Subcutaneous abdominal adipose tissue (tissue), 5 donors: ENCODE measurements at regions not wholly inside any gene's neighbourhood (a gene's known extent, or its start where the extent isn't known, plus 50 kb on each side); places are given as distances from the start of the nearest gene placed in this dataset.

Experiments
- H3K27ac ChIP-seq: one replicate; pipeline ENCODE4 v1.7.0; 2013; ENCODE audit warnings: low read depth, mild to moderate bottlenecking, inconsistent platforms, low read length, moderate library complexity
- H3K27me3 ChIP-seq, 5 donors: one replicate each; pipeline ENCODE4 v1.7.0; 2013; ENCODE audit warnings: low read length in 5 of 5, inconsistent platforms in 1 of 5; ENCODE audit not compliant: control insufficient read depth in 5 of 5, insufficient read depth in 4 of 5
- H3K36me3 ChIP-seq, 5 donors: one replicate each; pipeline ENCODE4 v1.7.0; 2013; ENCODE audit warnings: low read length in 5 of 5; ENCODE audit not compliant: control insufficient read depth in 5 of 5, insufficient read depth in 5 of 5
- H3K4me1 ChIP-seq, 5 donors: one replicate each; pipeline ENCODE4 v1.7.0; 2013; ENCODE audit warnings: low read length in 5 of 5, mild to moderate bottlenecking in 3 of 5, moderate library complexity in 1 of 5; ENCODE audit not compliant: control insufficient read depth in 5 of 5, insufficient read depth in 5 of 5
- H3K4me3 ChIP-seq, 5 donors: one replicate each; pipeline ENCODE4 v1.7.0; 2013; ENCODE audit warnings: low read length in 5 of 5, low read depth in 1 of 5
- H3K9ac ChIP-seq, 5 donors: one replicate each; pipeline ENCODE4 v1.7.0; 2013; ENCODE audit warnings: low read length in 5 of 5, mild to moderate bottlenecking in 4 of 5, moderate library complexity in 3 of 5
- H3K9me3 ChIP-seq, 5 donors: one replicate each; pipeline ENCODE4 v1.7.0; 2013; ENCODE audit warnings: low read length in 5 of 5; ENCODE audit not compliant: control insufficient read depth in 5 of 5
- donor health status: healthy.
- donor health status: healthy.
- donor health status: healthy.
- donor health status: healthy.
- donor health status: healthy.

- Histone ChIP-seq H3K4me1 (peaks cover 0 to 6% (median 0%) of the 10 kb centered on the region in 5 donors), H3K9me3 (no peaks in the 10 kb centered on the region), H3K27me3 (peaks cover 0 to 10% (median 8%) of the 10 kb centered on the region in 5 donors), H3K9ac (no peak overlapping the region), H3K36me3 (no peaks in the 10 kb centered on the region), H3K4me3 (no peak overlapping the region), H3K27ac (no peak overlapping the region)
Observed at GRCh38 chr2:177036747-177037146, 175.8 kb upstream of the HNRNPA3 start.

GRCh38 chr2:177037569-177037968 lies 175.0 kb upstream of the HNRNPA3 start:
- H3K9me3 ChIP-seq: no peaks in the 10 kb centered on the region
- no peak overlapping the region for H3K4me3 ChIP-seq
- no peaks in the 10 kb centered on the region for H3K36me3 ChIP-seq
- H3K9ac ChIP-seq: no peak overlapping the region
- H3K4me1 ChIP-seq: peaks cover 0 to 6% (median 0%) of the 10 kb centered on the region in 5 donors
- H3K27me3 ChIP-seq: peaks cover 0 to 10% (median 8%) of the 10 kb centered on the region in 5 donors
- no peak overlapping the region for H3K27ac ChIP-seq

GRCh38 chr2:177038787-177039484 lies 173.7 kb upstream of the HNRNPA3 start:
- Histone ChIP-seq H3K9ac (no peak overlapping the region), H3K27me3 (peaks cover 0 to 10% (median 8%) of the 10 kb centered on the region in 5 donors), H3K27ac (no peak overlapping the region), H3K9me3 (no peaks in the 10 kb centered on the region), H3K4me3 (no peak overlapping the region), H3K36me3 (no peaks in the 10 kb centered on the region), H3K4me1 (peaks cover 0 to 6% (median 0%) of the 10 kb centered on the region in 5 donors)

DNA sequence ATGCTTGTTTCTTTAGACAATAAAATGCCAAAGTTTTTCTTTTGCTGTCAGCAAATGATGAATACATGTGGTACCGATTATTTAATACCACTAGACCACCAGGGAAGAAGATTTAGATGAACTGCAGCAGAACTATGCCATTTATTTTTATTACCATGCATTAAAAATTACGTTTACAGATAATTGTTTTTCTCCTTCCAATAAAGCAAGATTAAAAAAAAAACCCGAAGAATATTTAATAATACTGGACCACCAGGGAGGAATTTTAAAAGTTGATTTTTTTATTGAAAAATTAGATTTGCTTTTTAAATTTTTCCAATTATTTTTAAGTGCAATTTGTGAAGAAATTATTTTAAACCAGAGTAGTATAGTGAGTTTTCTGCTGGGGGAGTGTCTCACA lies 170.3 kb upstream of the HNRNPA3 start:
- Histone ChIP-seq H3K4me1 (peaks cover 0 to 6% (median 0%) of the 10 kb centered on the region in 5 donors), H3K27me3 (peaks cover 0 to 10% (median 6%) of the 10 kb centered on the region in 5 donors), H3K9ac (no peak overlapping the region), H3K27ac (no peak overlapping the region), H3K36me3 (no peaks in the 10 kb centered on the region), H3K9me3 (no peaks in the 10 kb centered on the region), H3K4me3 (no peak overlapping the region)

- Histone ChIP-seq H3K4me3 (no peak overlapping the region), H3K36me3 (no peaks in the 10 kb centered on the region), H3K4me1 (no peaks in the 10 kb centered on the region), H3K27ac (no peak overlapping the region), H3K9ac (no peak overlapping the region), H3K27me3 (no peaks in the 10 kb centered on the region), H3K9me3 (peaks cover 0 to 3% (median 0%) of the 10 kb centered on the region in 5 donors)
Observed at GRCh38 chr2:177044671-177045070, 167.9 kb upstream of the HNRNPA3 start.

DNA sequence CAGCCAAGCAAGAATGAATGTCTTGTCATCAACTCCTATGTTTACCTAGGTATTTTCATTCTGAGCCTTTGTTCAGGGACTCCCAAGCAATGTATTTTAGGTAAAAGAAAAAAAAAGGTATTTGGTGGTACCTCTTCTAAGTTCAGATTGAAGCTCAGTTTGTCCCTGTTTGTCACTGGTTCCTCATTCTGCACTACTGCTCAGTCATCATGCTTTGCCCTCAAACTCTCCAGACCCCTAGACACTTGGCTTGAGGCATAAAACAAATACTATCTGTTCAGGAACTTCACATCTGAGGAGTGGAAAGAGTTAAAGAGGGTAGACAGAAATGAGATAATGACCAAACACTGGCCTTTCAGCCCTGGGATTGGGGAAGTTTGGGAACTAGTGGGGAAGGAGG lies 163.6 kb upstream of the HNRNPA3 start:
- Histone ChIP-seq H3K36me3 (no peaks in the 10 kb centered on the region), H3K27ac (no peak overlapping the region), H3K27me3 (no peaks in the 10 kb centered on the region), H3K4me3 (no peak overlapping the region), H3K4me1 (peaks cover 0 to 9% (median 4%) of the 10 kb centered on the region in 5 donors), H3K9me3 (peaks cover 0 to 3% (median 0%) of the 10 kb centered on the region in 5 donors), H3K9ac (no peak overlapping the region)

DNA sequence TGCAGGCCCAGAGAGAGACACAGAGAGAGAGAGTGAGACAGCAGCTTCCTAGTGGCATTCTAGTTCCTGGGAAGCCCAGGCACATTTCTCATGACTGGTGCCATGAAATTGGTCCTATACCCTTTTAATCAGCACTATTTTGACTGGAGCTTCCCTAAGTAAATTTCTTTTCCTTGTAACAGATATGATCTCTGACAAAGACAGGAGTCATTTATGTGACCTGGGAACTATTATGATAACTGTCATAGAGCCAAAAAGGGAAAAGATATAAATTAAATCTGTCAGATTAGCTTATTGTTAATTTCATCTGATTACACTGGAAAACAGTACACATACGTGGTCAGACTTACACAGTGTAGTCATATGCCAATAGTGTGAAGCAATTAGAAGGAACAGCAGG lies 161.3 kb upstream of the HNRNPA3 start:
- H3K36me3 ChIP-seq: no peaks in the 10 kb centered on the region
- H3K27me3 ChIP-seq: no peaks in the 10 kb centered on the region
- H3K9me3 ChIP-seq: peaks cover 0 to 3% (median 0%) of the 10 kb centered on the region in 5 donors
- no peak overlapping the region for H3K9ac ChIP-seq
- no peak overlapping the region for H3K27ac ChIP-seq
- no peak overlapping the region for H3K4me3 ChIP-seq
- peaks cover 0 to 9% (median 4%) of the 10 kb centered on the region in 5 donors for H3K4me1 ChIP-seq

DNA sequence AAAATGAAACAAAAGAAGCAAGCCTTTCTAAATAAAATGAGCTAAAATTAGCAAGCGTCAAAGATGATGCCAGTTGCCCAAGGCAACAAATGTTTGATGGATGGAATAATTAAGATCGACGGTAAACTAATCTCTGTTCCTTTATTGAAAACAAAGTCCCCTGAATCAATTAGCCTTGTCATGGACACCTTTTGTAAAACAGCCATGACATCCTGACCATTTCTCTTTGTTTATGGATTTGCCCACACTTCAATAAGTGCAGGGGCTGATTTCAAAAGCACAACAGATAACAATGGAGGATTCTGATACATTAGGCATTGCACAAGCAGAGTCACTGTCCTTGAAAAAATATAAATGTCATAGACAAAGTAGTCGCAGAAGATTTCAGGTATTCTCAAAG lies 160.1 kb upstream of the HNRNPA3 start:
- H3K4me3 ChIP-seq: no peak overlapping the region
- H3K4me1 ChIP-seq: peaks cover 0 to 9% (median 4%) of the 10 kb centered on the region in 5 donors
- H3K36me3 ChIP-seq: no peaks in the 10 kb centered on the region
- no peak overlapping the region for H3K9ac ChIP-seq
- no peaks in the 10 kb centered on the region for H3K27me3 ChIP-seq
- H3K27ac ChIP-seq: no peak overlapping the region
- H3K9me3 ChIP-seq: peaks cover 0 to 3% (median 0%) of the 10 kb centered on the region in 5 donors

GRCh38 chr2:177053038-177053437 lies 159.6 kb upstream of the HNRNPA3 start:
- H3K27ac ChIP-seq: no peak overlapping the region
- no peaks in the 10 kb centered on the region for H3K9me3 ChIP-seq
- peaks cover 0 to 9% (median 4%) of the 10 kb centered on the region in 5 donors for H3K4me1 ChIP-seq
- H3K9ac ChIP-seq: no peak overlapping the region
- H3K36me3 ChIP-seq: no peaks in the 10 kb centered on the region
- no peak overlapping the region for H3K4me3 ChIP-seq
- no peaks in the 10 kb centered on the region for H3K27me3 ChIP-seq

DNA sequence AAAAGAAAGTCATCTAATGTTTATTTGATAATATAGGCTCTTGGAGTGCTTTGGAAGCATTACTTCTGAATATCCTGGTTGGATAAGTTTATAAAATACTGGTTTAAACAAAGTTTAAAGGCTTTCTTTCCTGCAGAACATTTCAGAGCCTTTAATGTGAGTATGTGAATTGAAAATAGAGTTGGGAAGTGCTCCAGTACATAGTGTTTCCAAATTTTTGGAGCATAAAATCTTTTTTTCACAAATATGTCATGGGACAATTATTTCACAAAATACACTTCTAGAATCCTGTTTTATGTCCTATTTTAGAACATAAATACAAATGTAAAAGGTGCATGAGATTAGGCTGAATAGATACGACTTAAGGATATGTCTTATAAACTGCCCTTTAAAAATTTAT lies 158.9 kb upstream of the HNRNPA3 start:
- Histone ChIP-seq H3K4me1 (peaks cover 0 to 9% (median 4%) of the 10 kb centered on the region in 5 donors), H3K27me3 (no peaks in the 10 kb centered on the region), H3K9me3 (no peaks in the 10 kb centered on the region), H3K36me3 (no peaks in the 10 kb centered on the region), H3K27ac (no peak overlapping the region), H3K9ac (no peak overlapping the region), H3K4me3 (no peak overlapping the region)
